ENCODE measurements at regions not wholly inside any gene's neighbourhood (a gene's known extent, or its start where the extent isn't known, plus 50 kb on each side); places are given as distances from the start of the nearest gene placed in this dataset.
"Not testable (repeated sequence)": the region's sequence is repeated elsewhere in the genome, so short reads cannot be mapped to it uniquely, and the experiment has no call there.

DNA sequence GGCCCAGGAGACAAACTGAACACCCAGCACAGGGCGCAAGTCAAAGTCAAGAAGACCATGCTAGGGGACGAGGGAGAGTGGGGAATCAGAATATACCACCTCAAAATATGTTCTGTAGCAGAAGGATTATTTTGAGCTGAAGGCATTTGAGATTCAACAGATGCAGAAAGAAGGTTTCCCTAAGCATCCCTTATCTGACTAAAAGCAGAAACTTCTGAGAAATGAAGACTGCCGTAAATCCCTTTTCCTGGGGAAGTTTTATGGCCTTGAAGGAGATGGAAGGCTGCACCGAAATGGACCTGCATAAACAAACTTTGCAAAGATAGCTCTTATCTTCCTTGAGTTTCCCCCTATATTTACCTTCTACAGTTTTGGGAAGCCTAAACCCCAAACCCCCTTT, 72.8 kb downstream of the PTTG1 start:
- CTCF ChIA-PET: interaction anchor here (1.0 to 1.7 kb wide), 3 partner anchors 12 to 56 kb away, joined by 3 to 8 read pairs (median 3); no protein-coding TSS in a partner anchor
- Mint-ChIP-seq H3K4me3 (no peak overlapping the region), H3K36me3 (ENCODE audit: low read depth) (no peaks in the 10 kb centered on the region), H3K27me3 (no peaks in the 10 kb centered on the region), H3K9me3 (no peaks in the 10 kb centered on the region), H3K4me1 (ENCODE audit: low read depth) (peaks cover 21% of the 10 kb centered on the region), H3K27ac (no peak overlapping the region)
- no peak for ATAC-seq
- TF ChIP-seq CTCF (IDR thresholded peaks at IDR 0.05): no peak
- intact Hi-C loops (cut with micrococcal nuclease): no loop called here
- POLR2A ChIA-PET: no interaction called here
- DNase-seq: no peak

- CTCF ChIA-PET: no interaction called here
- H3K4me3 Mint-ChIP-seq: no peak overlapping the region
- H3K36me3 Mint-ChIP-seq (ENCODE audit: low read depth): no peaks in the 10 kb centered on the region
- intact Hi-C loops (cut with micrococcal nuclease): no loop called here
- no peaks in the 10 kb centered on the region for H3K9me3 Mint-ChIP-seq
- DNase-seq: no peak
- no peak overlapping the region for H3K27ac Mint-ChIP-seq
- peak; percentile 62 for ATAC-seq
- TF ChIP-seq CTCF (IDR thresholded peaks at IDR 0.05): no peak
- POLR2A ChIA-PET: no interaction called here
- H3K27me3 Mint-ChIP-seq: no peaks in the 10 kb centered on the region
- H3K4me1 Mint-ChIP-seq (ENCODE audit: low read depth): peaks cover 21% of the 10 kb centered on the region
Measured at GRCh38 chr5:160496334-160496733, 74.7 kb downstream of the PTTG1 start.

- ChIA-PET POLR2A (no interaction called here), CTCF (interaction anchor here (1.0 to 5.1 kb wide), 2 partner anchors 13 to 58 kb away, joined by 3 to 34 read pairs; no protein-coding TSS in a partner anchor)
- H3K27ac Mint-ChIP-seq: peak overlapping the region; percentile 4
- H3K36me3 Mint-ChIP-seq (ENCODE audit: low read depth): no peaks in the 10 kb centered on the region
- DNase-seq: peak; percentile 15
- ATAC-seq: no peak
- no peak overlapping the region for H3K4me3 Mint-ChIP-seq
- no peak for TF ChIP-seq CTCF (IDR thresholded peaks at IDR 0.05)
- no peaks in the 10 kb centered on the region for H3K27me3 Mint-ChIP-seq
- intact Hi-C loops (cut with micrococcal nuclease): no loop called here
- no peaks in the 10 kb centered on the region for H3K9me3 Mint-ChIP-seq
- peaks cover 21% of the 10 kb centered on the region for H3K4me1 Mint-ChIP-seq (ENCODE audit: low read depth)
Measured at GRCh38 chr5:160496784-160497183, 75.1 kb downstream of the PTTG1 start.

- no peak for ATAC-seq
- ChIA-PET CTCF (interaction anchor here (3.1 to 5.1 kb wide), 2 partner anchors 10 to 59 kb away, joined by 13 to 34 read pairs; no protein-coding TSS in a partner anchor), POLR2A (interaction anchor here (1.1 kb wide), 1 partner anchor 59 kb away, joined by 6 read pairs; no protein-coding TSS in a partner anchor)
- DNase-seq: no peak
- H3K27ac Mint-ChIP-seq: no peak overlapping the region
- peaks cover 21% of the 10 kb centered on the region for H3K4me1 Mint-ChIP-seq (ENCODE audit: low read depth)
- no peaks in the 10 kb centered on the region for H3K27me3 Mint-ChIP-seq
- no peak overlapping the region for H3K4me3 Mint-ChIP-seq
- intact Hi-C loops (cut with micrococcal nuclease): no loop called here
- no peaks in the 10 kb centered on the region for H3K9me3 Mint-ChIP-seq
- H3K36me3 Mint-ChIP-seq (ENCODE audit: low read depth): no peaks in the 10 kb centered on the region
- no peak for TF ChIP-seq CTCF (IDR thresholded peaks at IDR 0.05)
Measured at GRCh38 chr5:160497878-160498277, 76.2 kb downstream of the PTTG1 start.

- intact Hi-C loops (cut with micrococcal nuclease); H3K36me3 Mint-ChIP-seq (ENCODE audit: low read depth); H3K9me3 Mint-ChIP-seq; ATAC-seq; DNase-seq; H3K27me3 Mint-ChIP-seq; H3K27ac Mint-ChIP-seq; H3K4me3 Mint-ChIP-seq: not testable (repeated sequence)
- peaks cover 20% of the 10 kb centered on the region for H3K4me1 Mint-ChIP-seq (ENCODE audit: low read depth)
- ChIA-PET CTCF (interaction anchor here (2.9 to 5.1 kb wide), 3 partner anchors 9 to 60 kb away, joined by 8 to 34 read pairs (median 13); no protein-coding TSS in a partner anchor), POLR2A (interaction anchor here (1.1 kb wide), 1 partner anchor 60 kb away, joined by 6 read pairs; no protein-coding TSS in a partner anchor)
Measured at GRCh38 chr5:160498441-160499043, 76.9 kb downstream of the PTTG1 start.

Measured in activated CD8-positive, alpha-beta T cell treated with anti-CD3 and anti-CD28 coated beads for 36 hours (primary cell).